ENCODE measurements at regions not wholly inside any gene's neighbourhood (a gene's known extent, or its start where the extent isn't known, plus 50 kb on each side); places are given as distances from the start of the nearest gene placed in this dataset.

DNA sequence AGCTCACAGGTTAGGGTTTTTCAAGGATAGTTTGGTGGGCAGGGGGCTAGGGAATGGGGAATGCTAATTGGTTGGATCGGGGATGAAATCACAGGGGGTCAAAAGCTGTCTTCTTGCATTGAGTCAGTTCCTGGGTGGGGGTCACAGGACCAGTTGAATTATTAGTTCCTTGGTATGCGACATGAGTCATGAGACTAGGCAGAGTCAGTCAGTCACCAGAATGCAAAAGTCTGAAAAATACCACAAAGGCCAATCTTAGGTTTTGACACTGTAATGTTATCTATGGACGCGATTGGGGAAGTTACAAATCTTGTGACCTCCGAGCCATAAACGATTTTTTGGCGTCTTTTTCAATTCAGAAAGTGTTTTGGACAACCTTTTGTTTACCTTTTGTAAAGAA lies 101.2 kb downstream of the ZNF519 start:
- DNase-seq (ENCODE audit: low spot score) = no peak

DNA sequence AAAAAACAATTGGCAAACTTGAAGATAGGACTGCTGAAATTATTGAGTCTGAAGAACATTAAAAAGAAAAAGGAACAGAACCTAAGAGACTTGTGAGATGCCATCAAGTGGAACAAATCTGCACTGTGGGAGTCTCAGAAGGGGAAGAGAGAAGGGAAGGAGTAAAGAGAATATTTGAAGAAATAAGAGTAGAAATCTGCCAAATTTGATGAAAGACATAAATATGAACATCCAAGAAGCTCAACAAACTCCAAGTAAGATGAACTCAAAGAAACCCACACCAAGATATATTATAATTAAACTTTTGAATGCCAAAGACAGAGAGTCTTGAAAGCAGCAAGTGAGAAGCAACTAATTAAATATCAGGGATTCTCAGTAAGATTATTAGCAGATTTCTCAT lies 102.7 kb downstream of the ZNF519 start:
- no peak for DNase-seq (ENCODE audit: low spot score)

DNA sequence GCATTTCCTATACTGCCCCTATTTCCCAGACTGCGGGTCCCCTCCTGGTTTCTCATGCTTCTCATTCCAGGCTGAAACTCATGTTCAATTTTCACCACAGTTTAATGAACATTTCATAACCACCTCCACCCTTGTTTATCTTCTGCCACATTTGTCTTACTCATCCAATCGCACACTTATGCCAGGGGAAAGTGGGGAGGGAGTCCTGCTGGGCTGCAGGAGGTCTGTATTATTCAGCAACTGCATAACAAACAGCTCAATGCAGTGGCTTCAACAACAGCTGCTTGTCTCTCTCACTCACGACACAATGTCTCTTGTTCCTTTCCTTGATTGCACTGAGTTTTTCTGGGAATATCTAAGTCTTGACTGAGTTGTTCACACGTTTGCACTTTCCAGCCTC lies 106.0 kb downstream of the ZNF519 start:
- no peak for DNase-seq (ENCODE audit: low spot score)

DNA sequence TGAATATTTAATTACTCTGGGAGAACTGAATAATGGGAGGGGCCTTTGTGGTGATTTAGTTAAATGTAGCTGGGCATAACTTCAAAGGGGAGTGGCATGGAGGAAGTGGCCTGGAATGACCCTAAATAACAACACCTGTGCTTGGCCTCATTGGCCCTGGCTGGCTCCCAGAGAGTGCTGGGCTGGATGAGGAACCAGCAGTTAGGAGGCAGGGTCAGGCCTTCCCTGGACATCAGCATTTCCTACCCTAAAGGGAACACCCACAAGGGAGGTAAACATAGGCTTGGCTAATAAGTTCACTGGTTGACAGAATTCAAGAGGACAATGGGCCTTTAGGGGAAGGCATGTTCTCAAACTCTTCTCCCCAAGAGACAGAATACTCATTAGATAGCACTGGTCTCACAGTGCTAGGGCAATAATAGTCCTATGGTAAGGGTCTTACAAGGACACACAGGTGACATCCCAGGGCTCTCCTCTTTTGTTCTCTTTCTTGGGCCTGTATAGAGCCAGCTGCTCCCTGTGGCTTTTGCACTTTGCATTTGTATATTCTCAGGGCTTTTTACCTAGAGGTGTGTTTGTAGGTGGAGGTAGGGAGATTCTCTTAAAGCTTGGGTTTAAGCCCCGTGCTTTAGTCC lies 106.8 kb downstream of the ZNF519 start:
- peak; percentile 10 for DNase-seq (ENCODE audit: low spot score)

DNA sequence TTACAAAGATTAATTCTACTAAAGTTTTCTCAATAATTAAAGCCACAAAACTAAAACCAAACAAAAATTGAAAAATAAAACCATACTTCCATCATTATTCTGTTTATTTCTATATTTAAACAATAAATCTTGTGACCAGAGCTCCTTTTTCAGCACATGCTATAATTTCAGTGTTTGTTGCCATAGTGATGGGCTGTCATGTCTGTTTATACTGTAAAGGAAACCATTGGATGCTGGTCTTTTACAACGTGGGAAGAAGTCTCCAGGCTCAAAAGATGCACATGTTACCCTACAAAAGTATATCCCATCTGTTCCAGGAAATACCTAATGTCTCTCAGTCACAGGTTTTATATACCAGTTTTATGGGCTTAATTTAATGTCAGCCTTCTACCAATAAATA lies 100.1 kb upstream of the MC2R start:
- DNase-seq (ENCODE audit: low spot score) = no peak

GRCh38 chr18:14014456-14014855 lies 99.1 kb upstream of the MC2R start:
- no peak for DNase-seq (ENCODE audit: low spot score)

DNA sequence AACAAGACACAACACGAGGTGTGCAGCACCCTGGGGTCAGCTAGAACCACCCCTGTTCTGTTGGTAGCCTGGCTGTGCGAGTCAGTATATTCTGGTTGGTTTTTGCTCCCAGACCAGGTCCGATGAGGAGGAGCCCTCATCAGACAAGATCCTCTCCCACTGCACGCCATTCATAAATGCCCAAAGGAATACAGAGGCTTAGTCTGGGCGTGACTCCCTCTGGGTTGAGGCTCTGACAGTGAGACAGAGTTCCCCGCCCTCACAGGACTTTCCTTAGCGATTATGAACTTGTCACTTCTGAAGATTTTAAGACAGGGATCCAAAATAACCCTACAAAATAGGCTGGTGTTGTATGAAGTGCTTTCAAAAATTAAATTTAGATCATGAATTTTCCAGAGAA lies 85.5 kb upstream of the MC2R start:
- no peak for DNase-seq (ENCODE audit: low spot score)

GRCh38 chr18:13999231-13999630 lies 83.9 kb upstream of the MC2R start:
- no peak for DNase-seq (ENCODE audit: low spot score)

DNA sequence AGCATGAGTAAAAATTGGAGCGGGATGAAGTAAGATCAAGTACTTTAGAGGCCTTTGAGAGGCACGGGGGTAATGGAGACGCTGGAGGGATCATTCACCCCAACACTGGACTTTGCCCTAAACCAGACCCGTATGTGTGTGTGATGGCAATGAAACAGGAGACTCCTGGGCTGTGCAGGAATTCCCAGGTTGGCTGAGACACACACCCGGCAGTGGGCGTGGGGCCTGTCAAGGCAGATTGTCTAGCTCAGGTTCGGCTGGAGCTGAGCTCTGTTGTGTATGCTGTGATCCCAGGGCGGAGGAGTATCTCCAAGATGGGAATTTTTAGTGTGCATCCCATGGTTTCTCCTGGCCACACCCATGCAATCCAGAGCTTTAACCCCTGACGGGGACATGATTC lies 83.2 kb upstream of the MC2R start:
- no peak for DNase-seq (ENCODE audit: low spot score)

DNA sequence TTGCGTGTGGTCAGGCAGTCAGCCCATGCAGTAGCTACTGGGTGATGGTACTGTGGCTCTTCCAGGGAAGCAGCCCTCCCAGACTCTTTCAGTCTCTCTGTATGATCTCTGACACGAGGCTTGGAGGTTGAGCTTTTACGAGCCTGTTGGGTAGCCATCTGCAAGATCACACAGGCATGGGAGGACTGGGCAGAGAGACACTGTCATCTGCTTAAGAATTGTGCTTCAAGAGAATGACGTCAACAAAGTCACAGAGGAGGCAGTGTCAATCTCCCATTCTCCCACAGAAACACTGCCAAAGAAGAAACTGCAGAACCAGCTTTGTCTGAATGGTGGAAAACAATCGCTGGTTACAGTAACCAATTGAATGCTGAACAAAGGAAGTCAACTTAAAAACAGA lies 78.4 kb upstream of the MC2R start:
- DNase-seq (ENCODE audit: low spot score) = no peak

- DNase-seq (ENCODE audit: low spot score) = no peak
These were observed 77.6 kb upstream of the MC2R start for GRCh38 chr18:13992826-13993540.

DNA sequence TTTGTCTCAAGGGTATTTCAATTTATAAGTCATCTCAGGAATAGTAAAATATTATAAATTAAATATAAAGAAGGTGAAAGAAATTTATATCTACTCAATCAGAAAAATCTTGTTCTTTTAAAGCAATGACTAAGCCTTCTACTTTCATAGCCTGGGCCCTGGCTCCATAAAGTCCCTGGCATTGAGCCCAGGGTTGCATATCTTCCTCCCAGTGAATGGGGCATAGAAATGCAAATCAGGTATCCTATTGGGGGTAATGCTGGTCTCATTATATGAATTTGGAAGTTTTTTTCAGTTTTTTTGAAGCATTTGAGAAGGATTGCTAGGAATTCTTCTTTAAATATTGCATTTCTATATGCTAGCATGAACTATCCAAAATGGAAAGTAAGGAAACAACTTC lies 73.9 kb upstream of the MC2R start:
- DNase-seq (ENCODE audit: low spot score) = no peak

DNA sequence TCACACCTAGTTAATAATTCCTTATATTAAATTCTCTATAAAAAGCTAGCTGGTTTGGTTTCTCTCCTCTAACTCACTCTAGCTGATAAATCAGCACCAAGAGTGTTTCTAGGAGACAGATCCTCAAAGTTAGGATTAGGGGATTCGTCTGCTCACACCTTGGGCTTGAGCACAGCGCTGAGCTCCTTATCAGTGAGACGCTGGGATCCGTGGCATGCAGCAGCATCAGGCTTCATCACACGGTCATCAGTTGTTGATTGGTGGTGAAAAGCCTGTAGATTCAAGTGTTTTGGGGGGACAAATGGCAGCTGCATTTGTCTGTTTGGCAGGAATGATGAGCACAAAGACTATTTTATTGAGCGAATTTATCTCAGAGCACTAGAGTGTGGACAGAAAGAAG lies 72.6 kb upstream of the MC2R start:
- no peak for DNase-seq (ENCODE audit: low spot score)

DNA sequence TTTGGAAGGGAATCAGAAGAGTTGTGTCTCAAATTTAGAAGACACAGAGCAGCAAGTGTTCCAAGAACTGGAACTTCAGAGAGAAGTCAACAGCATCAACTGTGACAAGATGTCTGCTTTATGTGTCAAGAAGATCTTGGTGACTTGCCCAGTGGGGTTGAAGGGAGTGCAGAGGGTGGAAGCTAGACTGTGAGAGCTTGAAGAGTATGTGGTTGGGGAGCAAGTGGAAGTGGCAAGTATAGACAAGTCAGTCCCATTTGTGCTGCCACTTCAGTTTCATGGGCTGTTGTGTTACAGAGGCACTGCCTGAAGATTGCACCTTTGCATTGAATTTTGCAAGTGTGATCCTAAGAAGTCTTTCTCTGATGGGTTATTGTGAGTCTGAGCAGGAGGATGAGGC lies 68.7 kb upstream of the MC2R start:
- no peak for DNase-seq (ENCODE audit: low spot score)

DNA sequence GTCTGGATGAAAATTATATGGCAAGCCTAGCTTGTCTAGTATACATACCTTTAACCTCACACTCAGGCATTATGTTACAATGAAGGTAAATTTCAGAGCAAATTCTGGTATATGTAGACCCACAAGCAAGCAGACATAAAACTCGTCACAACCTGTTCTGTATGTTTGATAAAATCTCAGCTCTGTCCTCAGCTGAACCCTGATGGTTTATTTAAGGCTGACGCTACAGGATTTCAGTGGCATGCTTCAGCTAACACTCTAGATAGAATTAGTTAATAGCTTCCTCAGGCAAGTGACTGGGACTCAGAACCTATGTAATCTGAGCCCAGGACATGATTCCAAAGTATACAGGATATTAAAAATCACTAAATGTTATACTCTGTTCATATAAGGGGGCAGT lies 68.2 kb upstream of the MC2R start:
- no peak for DNase-seq (ENCODE audit: low spot score)

- DNase-seq (ENCODE audit: low spot score) = no peak
These were observed 66.8 kb upstream of the MC2R start for GRCh38 chr18:13982126-13982525.

DNA sequence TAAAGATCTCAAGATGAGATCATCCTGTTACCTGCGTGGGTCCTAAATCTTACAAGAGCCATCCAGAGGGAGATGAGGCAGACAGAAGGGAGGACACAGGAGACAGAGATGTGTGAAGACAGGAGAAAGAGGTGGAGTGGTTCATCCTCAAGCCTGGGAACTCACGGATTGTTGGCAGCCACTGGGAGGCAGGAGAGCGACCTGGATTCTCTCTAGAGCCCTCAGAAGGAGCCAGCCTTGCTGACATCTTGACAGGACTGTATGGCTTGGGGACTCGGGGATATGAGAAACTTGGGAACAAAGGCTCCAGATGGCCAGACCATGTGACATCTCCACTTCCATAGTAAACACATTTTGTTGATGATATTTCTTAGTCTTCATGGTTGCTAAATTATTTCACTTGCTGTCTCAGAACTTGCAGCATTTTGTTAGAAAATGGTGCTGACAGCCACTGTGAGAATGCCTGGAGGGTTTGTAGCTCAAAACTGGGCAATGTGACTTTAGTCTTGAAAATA lies 57.8 kb upstream of the MC2R start:
- DNase-seq (ENCODE audit: low spot score) = no peak

Data from SW480 (cell line).